ENCODE measurements at regions not wholly inside any gene's neighbourhood (a gene's known extent, or its start where the extent isn't known, plus 50 kb on each side); places are given as distances from the start of the nearest gene placed in this dataset.

- no peak overlapping the region for H3K4me2 ChIP-seq (replicated peaks; ENCODE audit: extremely low read depth, low read length, poor library complexity, severe bottlenecking)
- intact Hi-C loops (cut with micrococcal nuclease): no loop called here
- no peak overlapping the region for H3K27ac Mint-ChIP-seq
- H3K27ac ChIP-seq (ENCODE audit: low read depth in 1 of 2, low read length in 2 of 2): no peak overlapping the region
- no peaks in the 10 kb centered on the region for H3K79me2 ChIP-seq (ENCODE audit: insufficient read depth, low read length)
- no peak for DNase-seq
- no peaks in the 10 kb centered on the region for H3K4me1 Mint-ChIP-seq
- no peak overlapping the region for H2AFZ ChIP-seq (ENCODE audit: insufficient read depth, low read depth, low read length, poor library complexity, severe bottlenecking)
- WGBS (ENCODE audit: insufficient coverage): no CpG with 5 or more reads among the region's 3 CpGs
- H3K36me3 Mint-ChIP-seq: no peaks in the 10 kb centered on the region
- no peaks in the 10 kb centered on the region for H3K36me3 ChIP-seq (replicated peaks in 1 of 2; ENCODE audit: control insufficient read depth in 1 of 2, insufficient read depth in 2 of 2, low read length in 2 of 2)
- no peaks in the 10 kb centered on the region for H3K9me3 ChIP-seq (replicated peaks in 1 of 2; ENCODE audit: control insufficient read depth in 1 of 2, insufficient read depth in 1 of 2, low read length in 2 of 2)
- no peak overlapping the region for H3K4me3 ChIP-seq (replicated peaks in 1 of 3; ENCODE audit: low read depth in 2 of 3, low read length in 3 of 3)
- H3K4me1 ChIP-seq (ENCODE audit: control insufficient read depth in 1 of 2, insufficient read depth in 2 of 2, low read length in 2 of 2): no peaks in the 10 kb centered on the region
- H3K27me3 ChIP-seq (ENCODE audit: control insufficient read depth in 2 of 2, insufficient read depth in 2 of 2, low read length in 2 of 2): no peaks in the 10 kb centered on the region
- no peaks in the 10 kb centered on the region for H4K20me1 ChIP-seq (ENCODE audit: insufficient read depth, low read length)
- H3K9me3 Mint-ChIP-seq: peaks cover 0 to 4% (median 2%) of the 10 kb centered on the region in 7 donors
- H3K4me3 Mint-ChIP-seq: no peak overlapping the region
- H3K27me3 Mint-ChIP-seq (ENCODE audit: low read depth in 3 of 3): no peaks in the 10 kb centered on the region
- TF ChIP-seq, protein P1, sequence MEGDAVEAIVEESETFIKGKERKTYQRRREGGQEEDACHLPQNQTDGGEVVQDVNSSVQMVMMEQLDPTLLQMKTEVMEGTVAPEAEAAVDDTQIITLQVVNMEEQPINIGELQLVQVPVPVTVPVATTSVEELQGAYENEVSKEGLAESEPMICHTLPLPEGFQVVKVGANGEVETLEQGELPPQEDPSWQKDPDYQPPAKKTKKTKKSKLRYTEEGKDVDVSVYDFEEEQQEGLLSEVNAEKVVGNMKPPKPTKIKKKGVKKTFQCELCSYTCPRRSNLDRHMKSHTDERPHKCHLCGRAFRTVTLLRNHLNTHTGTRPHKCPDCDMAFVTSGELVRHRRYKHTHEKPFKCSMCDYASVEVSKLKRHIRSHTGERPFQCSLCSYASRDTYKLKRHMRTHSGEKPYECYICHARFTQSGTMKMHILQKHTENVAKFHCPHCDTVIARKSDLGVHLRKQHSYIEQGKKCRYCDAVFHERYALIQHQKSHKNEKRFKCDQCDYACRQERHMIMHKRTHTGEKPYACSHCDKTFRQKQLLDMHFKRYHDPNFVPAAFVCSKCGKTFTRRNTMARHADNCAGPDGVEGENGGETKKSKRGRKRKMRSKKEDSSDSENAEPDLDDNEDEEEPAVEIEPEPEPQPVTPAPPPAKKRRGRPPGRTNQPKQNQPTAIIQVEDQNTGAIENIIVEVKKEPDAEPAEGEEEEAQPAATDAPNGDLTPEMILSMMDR (IDR thresholded peaks at IDR 0.05): no peak
- H3K9ac ChIP-seq (ENCODE audit: insufficient read depth, low read length, poor library complexity, severe bottlenecking): no peak overlapping the region
Observed at GRCh38 chr3:90129730-90130129, 1022.3 kb downstream of the EPHA3 start.

DNA sequence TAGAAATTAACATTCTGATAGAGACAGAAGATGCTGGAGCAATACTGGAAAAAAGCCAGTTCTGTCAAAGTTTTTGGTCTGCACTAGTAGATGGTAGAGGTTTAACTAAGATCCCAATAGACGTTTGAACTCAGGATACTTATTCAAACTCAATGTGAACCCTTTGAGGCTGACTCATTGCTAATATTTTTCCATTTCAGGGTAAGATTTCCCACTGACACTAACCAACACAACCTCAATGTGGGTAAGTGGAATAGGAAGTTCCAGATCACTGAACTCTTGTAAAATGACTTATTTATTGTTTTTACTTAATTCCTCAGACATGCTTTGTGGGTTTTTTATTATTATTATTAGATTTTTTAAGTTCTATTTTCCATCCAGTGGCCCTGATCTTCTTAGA is 1024.8 kb downstream of the EPHA3 start:
- Mint-ChIP-seq H3K27ac (no peak overlapping the region), H3K4me1 (no peaks in the 10 kb centered on the region), H3K9me3 (peaks cover 0 to 4% (median 1%) of the 10 kb centered on the region in 7 donors), H3K27me3 (ENCODE audit: low read depth in 3 of 3) (no peaks in the 10 kb centered on the region), H3K4me3 (no peak overlapping the region), H3K36me3 (no peaks in the 10 kb centered on the region)
- Histone ChIP-seq H3K4me1 (ENCODE audit: control insufficient read depth in 1 of 2, insufficient read depth in 2 of 2, low read length in 2 of 2) (no peaks in the 10 kb centered on the region), H2AFZ (ENCODE audit: insufficient read depth, low read depth, low read length, poor library complexity, severe bottlenecking) (no peak overlapping the region), H3K4me3 (replicated peaks in 1 of 3; ENCODE audit: low read depth in 2 of 3, low read length in 3 of 3) (no peak overlapping the region), H3K9ac (ENCODE audit: insufficient read depth, low read length, poor library complexity, severe bottlenecking) (no peak overlapping the region), H3K79me2 (ENCODE audit: insufficient read depth, low read length) (no peaks in the 10 kb centered on the region), H3K27me3 (ENCODE audit: control insufficient read depth in 2 of 2, insufficient read depth in 2 of 2, low read length in 2 of 2) (no peaks in the 10 kb centered on the region), H3K9me3 (replicated peaks in 1 of 2; ENCODE audit: control insufficient read depth in 1 of 2, insufficient read depth in 1 of 2, low read length in 2 of 2) (no peaks in the 10 kb centered on the region), H3K36me3 (replicated peaks in 1 of 2; ENCODE audit: control insufficient read depth in 1 of 2, insufficient read depth in 2 of 2, low read length in 2 of 2) (no peaks in the 10 kb centered on the region), H3K27ac (ENCODE audit: low read depth in 1 of 2, low read length in 2 of 2) (no peak overlapping the region), H3K4me2 (replicated peaks; ENCODE audit: extremely low read depth, low read length, poor library complexity, severe bottlenecking) (no peak overlapping the region), H4K20me1 (ENCODE audit: insufficient read depth, low read length) (no peaks in the 10 kb centered on the region)
- TF ChIP-seq, protein P1 (IDR thresholded peaks at IDR 0.05): no peak
- DNase-seq: no peak
- no CpG with 5 or more reads among the region's 1 CpG for WGBS (ENCODE audit: insufficient coverage)
- intact Hi-C loops (cut with micrococcal nuclease): no loop called here
